ENCODE measurements at regions not wholly inside any gene's neighbourhood (a gene's known extent, or its start where the extent isn't known, plus 50 kb on each side); places are given as distances from the start of the nearest gene placed in this dataset.

DNA sequence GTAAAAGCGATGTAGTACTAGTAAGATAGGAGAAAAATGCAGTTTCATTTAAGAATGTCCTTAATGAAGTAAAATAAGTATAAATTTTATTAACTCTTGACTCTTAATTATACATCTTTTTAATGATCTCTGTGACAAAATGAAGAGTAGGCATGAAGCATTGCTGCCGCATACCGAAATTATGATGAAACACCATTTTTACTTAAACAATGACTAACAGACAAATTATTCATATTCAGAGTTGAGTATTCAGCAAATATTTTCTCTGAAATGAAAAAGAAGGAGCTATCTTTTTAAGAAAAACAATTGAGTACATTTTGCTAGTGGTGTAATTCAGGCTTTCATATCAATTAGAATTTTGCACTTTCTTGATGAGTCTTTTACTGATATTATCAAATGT is 150.6 kb upstream of the DOCK10 start:
- TF ChIP-seq, protein P1, sequence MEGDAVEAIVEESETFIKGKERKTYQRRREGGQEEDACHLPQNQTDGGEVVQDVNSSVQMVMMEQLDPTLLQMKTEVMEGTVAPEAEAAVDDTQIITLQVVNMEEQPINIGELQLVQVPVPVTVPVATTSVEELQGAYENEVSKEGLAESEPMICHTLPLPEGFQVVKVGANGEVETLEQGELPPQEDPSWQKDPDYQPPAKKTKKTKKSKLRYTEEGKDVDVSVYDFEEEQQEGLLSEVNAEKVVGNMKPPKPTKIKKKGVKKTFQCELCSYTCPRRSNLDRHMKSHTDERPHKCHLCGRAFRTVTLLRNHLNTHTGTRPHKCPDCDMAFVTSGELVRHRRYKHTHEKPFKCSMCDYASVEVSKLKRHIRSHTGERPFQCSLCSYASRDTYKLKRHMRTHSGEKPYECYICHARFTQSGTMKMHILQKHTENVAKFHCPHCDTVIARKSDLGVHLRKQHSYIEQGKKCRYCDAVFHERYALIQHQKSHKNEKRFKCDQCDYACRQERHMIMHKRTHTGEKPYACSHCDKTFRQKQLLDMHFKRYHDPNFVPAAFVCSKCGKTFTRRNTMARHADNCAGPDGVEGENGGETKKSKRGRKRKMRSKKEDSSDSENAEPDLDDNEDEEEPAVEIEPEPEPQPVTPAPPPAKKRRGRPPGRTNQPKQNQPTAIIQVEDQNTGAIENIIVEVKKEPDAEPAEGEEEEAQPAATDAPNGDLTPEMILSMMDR (conservative IDR thresholded peaks at IDR 0.05; ENCODE audit: low read depth, low read length) = no peak
- Histone ChIP-seq H3K79me2 (ENCODE audit: insufficient read depth, low read depth) (no peaks in the 10 kb centered on the region), H2AFZ (ENCODE audit: low read depth) (no peak overlapping the region), H3K36me3 (ENCODE audit: insufficient read depth) (no peaks in the 10 kb centered on the region), H3K9ac (no peak overlapping the region), H3K4me3 (IDR thresholded peaks at IDR 0.05; ENCODE audit: insufficient read depth, low read depth, low read length) (no peak overlapping the region), H4K20me1 (ENCODE audit: insufficient read depth) (no peaks in the 10 kb centered on the region), H3K4me1 (ENCODE audit: low read depth, poor library complexity, severe bottlenecking) (no peaks in the 10 kb centered on the region), H3K27me3 (ENCODE audit: insufficient read depth, low read depth) (no peaks in the 10 kb centered on the region), H3K27ac (no peak overlapping the region), H3K4me2 (no peak overlapping the region)

DNA sequence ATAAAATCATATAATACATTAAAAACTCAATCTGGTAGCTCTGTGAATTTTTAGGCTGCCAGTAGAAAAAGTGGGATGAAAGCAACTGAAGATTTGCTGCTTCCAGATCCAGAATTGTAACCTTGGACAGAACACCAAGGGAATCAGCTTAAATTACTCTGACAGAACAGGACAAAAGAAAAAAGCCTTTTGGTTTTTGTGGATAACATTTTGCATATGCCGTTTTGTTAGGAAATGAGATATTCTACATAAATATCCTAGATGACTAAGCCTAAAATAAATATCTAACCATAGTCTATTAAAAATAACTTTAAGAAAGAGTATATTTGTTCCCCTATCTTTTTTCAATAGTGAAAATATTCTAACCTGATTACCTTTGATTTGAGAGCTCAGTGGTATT is 148.7 kb upstream of the DOCK10 start:
- Histone ChIP-seq H3K4me1 (ENCODE audit: low read depth, poor library complexity, severe bottlenecking) (no peaks in the 10 kb centered on the region), H3K79me2 (ENCODE audit: insufficient read depth, low read depth) (no peaks in the 10 kb centered on the region), H3K36me3 (ENCODE audit: insufficient read depth) (no peaks in the 10 kb centered on the region), H4K20me1 (ENCODE audit: insufficient read depth) (no peaks in the 10 kb centered on the region), H2AFZ (ENCODE audit: low read depth) (no peak overlapping the region), H3K4me2 (no peak overlapping the region), H3K9ac (no peak overlapping the region), H3K4me3 (IDR thresholded peaks at IDR 0.05; ENCODE audit: insufficient read depth, low read depth, low read length) (no peak overlapping the region), H3K27ac (no peak overlapping the region), H3K27me3 (ENCODE audit: insufficient read depth, low read depth) (no peaks in the 10 kb centered on the region)
- TF ChIP-seq, protein P1 (conservative IDR thresholded peaks at IDR 0.05; ENCODE audit: low read depth, low read length) = no peak

DNA sequence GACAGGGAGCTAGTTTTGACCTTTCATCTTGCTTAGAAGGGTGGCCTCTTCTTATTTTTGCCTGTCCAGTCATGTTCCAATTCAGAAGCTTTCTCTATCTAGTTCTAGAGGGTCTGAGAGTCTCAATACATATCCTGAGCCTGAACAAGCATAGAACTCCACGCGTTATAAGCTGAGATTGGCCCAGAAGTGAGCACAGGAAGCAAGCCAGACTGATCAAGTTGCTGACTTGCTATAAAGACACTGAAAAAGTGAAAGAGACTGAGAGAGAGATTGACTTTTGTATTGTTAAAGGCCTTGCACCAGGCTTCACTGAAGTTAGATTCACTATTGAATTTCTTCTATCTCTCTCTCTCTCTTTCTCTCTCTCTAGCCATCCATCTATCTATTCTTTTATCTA is 142.7 kb upstream of the DOCK10 start:
- TF ChIP-seq, protein P1 (conservative IDR thresholded peaks at IDR 0.05; ENCODE audit: low read depth, low read length) = no peak
- Histone ChIP-seq H3K27me3 (ENCODE audit: insufficient read depth, low read depth) (no peaks in the 10 kb centered on the region), H3K4me1 (ENCODE audit: low read depth, poor library complexity, severe bottlenecking) (no peaks in the 10 kb centered on the region), H4K20me1 (ENCODE audit: insufficient read depth) (no peaks in the 10 kb centered on the region), H3K79me2 (ENCODE audit: insufficient read depth, low read depth) (no peaks in the 10 kb centered on the region), H3K9ac (no peak overlapping the region), H3K4me3 (IDR thresholded peaks at IDR 0.05; ENCODE audit: insufficient read depth, low read depth, low read length) (no peak overlapping the region), H3K4me2 (no peak overlapping the region), H3K27ac (no peak overlapping the region), H2AFZ (ENCODE audit: low read depth) (no peak overlapping the region), H3K36me3 (ENCODE audit: insufficient read depth) (no peaks in the 10 kb centered on the region)

DNA sequence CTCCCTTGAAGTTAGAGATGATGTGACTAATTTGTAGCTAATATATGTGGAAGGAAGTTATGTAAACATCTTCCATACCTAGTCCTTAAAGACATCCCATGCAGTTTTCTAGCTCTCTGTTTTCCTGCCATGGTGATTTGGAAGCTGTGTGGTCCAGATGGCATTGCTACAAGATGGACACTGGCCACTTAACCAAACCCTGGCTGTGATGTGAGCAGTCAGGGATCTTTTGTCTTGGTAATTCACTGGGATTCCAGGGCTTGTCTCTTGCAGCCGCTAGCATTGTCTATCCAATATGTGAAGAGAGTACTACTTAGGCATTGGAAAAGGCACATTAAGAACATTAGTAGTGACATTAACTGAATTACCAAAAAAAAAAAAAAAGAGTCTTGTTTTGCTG is 139.9 kb upstream of the DOCK10 start:
- Histone ChIP-seq H3K79me2 (ENCODE audit: insufficient read depth, low read depth) (no peaks in the 10 kb centered on the region), H3K4me2 (no peak overlapping the region), H3K9ac (no peak overlapping the region), H2AFZ (ENCODE audit: low read depth) (no peak overlapping the region), H3K27me3 (ENCODE audit: insufficient read depth, low read depth) (no peaks in the 10 kb centered on the region), H3K27ac (no peak overlapping the region), H3K4me1 (ENCODE audit: low read depth, poor library complexity, severe bottlenecking) (no peaks in the 10 kb centered on the region), H4K20me1 (ENCODE audit: insufficient read depth) (no peaks in the 10 kb centered on the region), H3K36me3 (ENCODE audit: insufficient read depth) (no peaks in the 10 kb centered on the region), H3K4me3 (IDR thresholded peaks at IDR 0.05; ENCODE audit: insufficient read depth, low read depth, low read length) (no peak overlapping the region)
- TF ChIP-seq, protein P1 (conservative IDR thresholded peaks at IDR 0.05; ENCODE audit: low read depth, low read length) = no peak

DNA sequence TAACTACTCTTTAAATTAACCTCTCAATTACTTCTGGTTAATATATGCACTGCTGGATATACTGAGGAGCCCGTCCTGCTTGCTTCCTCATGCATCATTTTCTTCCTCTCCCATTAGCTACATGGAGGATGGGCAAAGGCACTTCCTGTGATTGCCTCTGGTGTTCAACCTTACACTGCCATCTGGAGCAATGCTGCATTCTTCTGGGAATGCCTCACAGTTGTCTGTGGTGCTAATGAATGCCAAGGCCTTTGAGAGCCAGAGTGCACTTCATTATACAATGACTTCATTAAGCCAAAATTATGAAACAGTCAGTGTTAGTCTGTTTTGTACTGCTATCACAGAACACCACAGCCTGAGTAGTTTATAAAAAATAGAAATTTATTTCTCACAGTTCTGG is 134.8 kb upstream of the DOCK10 start:
- Histone ChIP-seq H3K4me2 (no peak overlapping the region), H2AFZ (ENCODE audit: low read depth) (no peak overlapping the region), H3K4me1 (ENCODE audit: low read depth, poor library complexity, severe bottlenecking) (no peaks in the 10 kb centered on the region), H3K4me3 (IDR thresholded peaks at IDR 0.05; ENCODE audit: insufficient read depth, low read depth, low read length) (no peak overlapping the region), H3K27ac (no peak overlapping the region), H3K79me2 (ENCODE audit: insufficient read depth, low read depth) (no peaks in the 10 kb centered on the region), H4K20me1 (ENCODE audit: insufficient read depth) (no peaks in the 10 kb centered on the region), H3K36me3 (ENCODE audit: insufficient read depth) (no peaks in the 10 kb centered on the region), H3K27me3 (ENCODE audit: insufficient read depth, low read depth) (no peaks in the 10 kb centered on the region), H3K9ac (no peak overlapping the region)
- TF ChIP-seq, protein P1 (conservative IDR thresholded peaks at IDR 0.05; ENCODE audit: low read depth, low read length) = no peak
